ENCODE measurements at regions not wholly inside any gene's neighbourhood (a gene's known extent, or its start where the extent isn't known, plus 50 kb on each side); places are given as distances from the start of the nearest gene placed in this dataset.

DNA sequence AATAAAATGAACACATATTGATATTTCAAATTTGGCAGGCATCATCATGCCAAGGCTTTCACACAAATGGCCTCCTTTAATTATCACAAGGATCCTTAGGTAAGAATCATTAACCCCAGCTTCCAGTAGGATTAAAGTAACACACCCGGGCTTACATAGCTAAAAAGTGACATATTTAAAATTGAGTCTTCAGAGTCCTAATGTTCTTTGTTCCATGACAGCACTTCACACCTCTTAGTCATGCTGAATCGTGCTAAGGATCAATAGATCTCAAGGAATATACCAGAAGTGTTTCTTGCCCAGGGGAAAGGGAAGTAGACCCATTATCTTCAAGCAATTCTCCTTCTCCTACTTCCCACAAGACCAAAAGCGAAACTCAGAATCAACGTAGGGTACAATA, 76.6 kb upstream of the SOX2 start:
- no peak overlapping the region for H2BK120ac ChIP-seq (replicated peaks; ENCODE audit: low read depth, low read length)
- no peaks in the 10 kb centered on the region for H3K79me1 ChIP-seq (ENCODE audit: low read depth, low read length)
- no peak overlapping the region for H2AFZ ChIP-seq (ENCODE audit: low read length)
- H3K4me3 ChIP-seq (ENCODE audit: extremely low read depth in 1 of 4, insufficient read depth in 2 of 4, low read depth in 3 of 4, low read length in 4 of 4), result no peak overlapping the region
- H4K8ac ChIP-seq (ENCODE audit: extremely low read depth, insufficient read depth, low read length), result no peak overlapping the region
- no peaks in the 10 kb centered on the region for H3K23me2 ChIP-seq (ENCODE audit: low read depth, low read length)
- H3K56ac ChIP-seq (replicated peaks; ENCODE audit: insufficient read length, low read depth, low read length), result no peak overlapping the region
- no peak overlapping the region for H2BK20ac ChIP-seq (ENCODE audit: low read length)
- H4K20me1 ChIP-seq (replicated peaks in 1 of 2; ENCODE audit: control insufficient read depth in 1 of 2, insufficient read depth in 2 of 2, low read length in 2 of 2), result no peaks in the 10 kb centered on the region
- H3K79me2 ChIP-seq (ENCODE audit: control insufficient read depth in 1 of 2, insufficient read depth in 2 of 2, low read length in 2 of 2), result no peaks in the 10 kb centered on the region
- DNase-seq (ENCODE audit: low read depth in 1 of 2, low spot score in 2 of 2), result no peak
- no peak overlapping the region for H3K4ac ChIP-seq (replicated peaks; ENCODE audit: insufficient read length, low read depth, low read length)
- no peaks in the 10 kb centered on the region for H3K9me3 ChIP-seq (ENCODE audit: insufficient read depth in 2 of 2, low read depth in 1 of 2, low read length in 1 of 2)
- H3K4me1 ChIP-seq (replicated peaks in 1 of 4; ENCODE audit: control insufficient read depth in 3 of 4, insufficient read depth in 4 of 4, low read length in 3 of 4), result no peaks in the 10 kb centered on the region
- no peak overlapping the region for H3K18ac ChIP-seq (ENCODE audit: extremely low read depth, low read length)
- H3K23ac ChIP-seq (ENCODE audit: insufficient read length), result no peak overlapping the region
- H3K27ac ChIP-seq (ENCODE audit: low read depth, low read length), result no peak overlapping the region
- no peaks in the 10 kb centered on the region for H3K27me3 ChIP-seq (replicated peaks in 1 of 4; ENCODE audit: control insufficient read depth in 3 of 4, extremely low read depth in 1 of 4, insufficient read depth in 3 of 4, low read length in 3 of 4)
- H4K5ac ChIP-seq (ENCODE audit: insufficient read length, low read depth, low read length), result no peak overlapping the region
- no peak overlapping the region for H2AK5ac ChIP-seq (ENCODE audit: low read depth, low read length)
- no peak overlapping the region for H3K4me2 ChIP-seq (ENCODE audit: insufficient read depth in 1 of 2, low read depth in 2 of 2, low read length in 2 of 2)
- no peak overlapping the region for H3K9ac ChIP-seq (replicated peaks in 1 of 4; ENCODE audit: extremely low read depth in 1 of 4, low read depth in 3 of 4, low read length in 3 of 4)
- no peak overlapping the region for H3K14ac ChIP-seq (ENCODE audit: insufficient read length)
- no peak overlapping the region for H2BK15ac ChIP-seq (ENCODE audit: low read length)
- H3K36me3 ChIP-seq (ENCODE audit: control insufficient read depth in 2 of 4, insufficient read depth in 4 of 4, low read length in 3 of 4), result no peaks in the 10 kb centered on the region
- H2BK5ac ChIP-seq (ENCODE audit: low read depth, low read length), result no peak overlapping the region
- no peak overlapping the region for H4K91ac ChIP-seq (replicated peaks; ENCODE audit: insufficient read length, low read length)
- 85% methylated on average over 4 of the region's 4 CpGs; no CpG with 5 or more reads in 1 of the 2 experiments for WGBS, 2 experiments (ENCODE audit: extremely low coverage in 1 of 2, insufficient coverage in 1 of 2, insufficient read length in 1 of 2, insufficient replicate concordance in 2 of 2, low coverage in 1 of 2, low lambda C conversion rate in 2 of 2, missing lambda C conversion rate in 1 of 2)
- FAIRE-seq, result no peak
- ChIA-PET CTCF (ENCODE audit: partially characterized antibody) (interaction anchor here (3.0 kb wide), 1 partner anchor 14 kb away, joined by 15 read pairs; no protein-coding TSS in a partner anchor), POLR2A (ENCODE audit: partially characterized antibody) (interaction anchor here (0.6 kb wide), 1 partner anchor 951 kb away, joined by 4 read pairs; no protein-coding TSS in a partner anchor)
- H2BK12ac ChIP-seq (ENCODE audit: low read depth, low read length), result no peak overlapping the region
- TF ChIP-seq MAFK (IDR thresholded peaks at IDR 0.05; ENCODE audit: low read depth, low read length), result no peak
- TF ChIP-seq ZNF274 (IDR thresholded peaks at IDR 0.05; ENCODE audit: borderline replicate concordance, extremely low read depth, low read length), result no peak
- no peak for TF ChIP-seq GABPA (IDR thresholded peaks at IDR 0.05; ENCODE audit: borderline replicate concordance, insufficient read depth, low read length)
- TF ChIP-seq USF2 (IDR thresholded peaks at IDR 0.05; ENCODE audit: low read length), result no peak
- TF ChIP-seq, protein P1, sequence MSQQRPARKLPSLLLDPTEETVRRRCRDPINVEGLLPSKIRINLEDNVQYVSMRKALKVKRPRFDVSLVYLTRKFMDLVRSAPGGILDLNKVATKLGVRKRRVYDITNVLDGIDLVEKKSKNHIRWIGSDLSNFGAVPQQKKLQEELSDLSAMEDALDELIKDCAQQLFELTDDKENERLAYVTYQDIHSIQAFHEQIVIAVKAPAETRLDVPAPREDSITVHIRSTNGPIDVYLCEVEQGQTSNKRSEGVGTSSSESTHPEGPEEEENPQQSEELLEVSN (IDR thresholded peaks at IDR 0.05), result no peak
- no peak for TF ChIP-seq CTBP2 (IDR thresholded peaks at IDR 0.05; ENCODE audit: borderline replicate concordance, insufficient read depth, insufficient read length, low read length)
- no peak for TF ChIP-seq NANOG (IDR thresholded peaks at IDR 0.05; ENCODE audit: insufficient read depth, low read depth, low read length, poor library complexity, severe bottlenecking)
- TF ChIP-seq EP300 (IDR thresholded peaks at IDR 0.05; ENCODE audit: borderline replicate concordance in 1 of 2, low read depth in 2 of 2, low read length in 2 of 2), result no peak
- TF ChIP-seq POLR2A (IDR thresholded peaks at IDR 0.05; ENCODE audit: control extremely low read depth in 1 of 2, low read depth in 2 of 2, low read length in 2 of 2), result no peak
- TF ChIP-seq SIN3A (conservative IDR thresholded peaks at IDR 0.05 in 1 of 2, IDR thresholded peaks at IDR 0.05 in 1 of 2; ENCODE audit: low read depth in 1 of 2, low read length in 2 of 2), result no peak
- TF ChIP-seq ASH2L (IDR thresholded peaks at IDR 0.05; ENCODE audit: low read length), result no peak
- TF ChIP-seq BCL11A (IDR thresholded peaks at IDR 0.05; ENCODE audit: low read depth in 2 of 2, low read length in 2 of 2), result no peak
